Pons (tissue), 1 donor: ENCODE measurements at regions not wholly inside any gene's neighbourhood (a gene's known extent, or its start where the extent isn't known, plus 50 kb on each side); places are given as distances from the start of the nearest gene placed in this dataset.
"Not testable (repeated sequence)": the region's sequence is repeated elsewhere in the genome, so short reads cannot be mapped to it uniquely, and the experiment has no call there.

ENCODE experiments used
- DNase-seq: peaks from one replicate; pipeline ENCODE4 v3.0.0-alpha.2; 2016; ENCODE audit warnings: low spot score

GRCh38 chr13:70994191-70994590 lies 872.8 kb downstream of the DACH1 start:
- no peak for DNase-seq

- no peak for DNase-seq
Observed at GRCh38 chr13:70987043-70987442, 878.8 kb upstream of the KLHL1 start.

GRCh38 chr13:70985371-70985770 lies 877.1 kb upstream of the KLHL1 start:
- no peak for DNase-seq

GRCh38 chr13:70981219-70981618 lies 873.0 kb upstream of the KLHL1 start:
- DNase-seq: not testable (repeated sequence)

- DNase-seq: no peak
Observed at GRCh38 chr13:70969321-70969720, 861.1 kb upstream of the KLHL1 start.

- DNase-seq: no peak
Observed at GRCh38 chr13:70967564-70967963, 859.3 kb upstream of the KLHL1 start.

GRCh38 chr13:70964874-70965273 lies 856.6 kb upstream of the KLHL1 start:
- no peak for DNase-seq

DNA sequence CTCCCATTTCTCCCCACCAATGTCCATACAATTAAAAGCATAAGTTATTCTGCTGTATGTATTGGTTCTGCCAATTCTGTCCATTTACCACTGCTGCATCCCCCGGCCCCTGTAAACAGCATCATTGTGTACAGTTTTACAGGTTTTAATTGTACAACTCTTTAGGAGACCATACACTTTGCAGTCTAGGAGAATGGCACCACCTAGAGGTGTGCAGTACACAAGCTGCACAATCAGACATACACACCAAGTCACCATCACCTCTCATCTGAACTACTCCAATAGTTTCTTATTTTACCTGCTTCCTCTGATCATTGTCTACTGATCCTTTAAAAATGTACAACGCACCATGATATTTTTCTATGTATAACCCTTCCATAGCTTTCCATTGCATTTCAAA lies 855.9 kb upstream of the KLHL1 start:
- DNase-seq: no peak

- peak; percentile 47 for DNase-seq
Observed at GRCh38 chr13:70960841-70961443, 852.7 kb upstream of the KLHL1 start.

GRCh38 chr13:70959035-70959775 lies 851.0 kb upstream of the KLHL1 start:
- no peak for DNase-seq

GRCh38 chr13:70955887-70956286 lies 847.6 kb upstream of the KLHL1 start:
- no peak for DNase-seq

DNA sequence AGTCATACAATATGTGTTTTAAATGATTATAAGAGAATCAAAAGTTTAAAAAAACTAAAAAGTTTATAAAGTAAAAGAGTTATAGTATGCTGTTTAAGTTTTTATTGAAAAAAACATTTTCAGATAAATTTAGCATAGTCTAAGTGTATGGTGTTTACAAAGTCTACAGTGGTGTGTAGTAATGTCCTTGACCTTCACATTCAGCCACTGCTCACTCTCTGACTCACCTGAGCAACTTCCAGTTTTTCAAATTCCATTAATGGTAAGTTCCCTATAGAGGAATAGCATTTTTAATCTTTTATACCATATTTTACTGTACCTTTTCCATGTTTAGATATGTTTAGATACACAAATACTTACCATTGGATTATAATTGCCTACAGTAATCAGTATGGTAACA lies 842.4 kb upstream of the KLHL1 start:
- DNase-seq: no peak

DNA sequence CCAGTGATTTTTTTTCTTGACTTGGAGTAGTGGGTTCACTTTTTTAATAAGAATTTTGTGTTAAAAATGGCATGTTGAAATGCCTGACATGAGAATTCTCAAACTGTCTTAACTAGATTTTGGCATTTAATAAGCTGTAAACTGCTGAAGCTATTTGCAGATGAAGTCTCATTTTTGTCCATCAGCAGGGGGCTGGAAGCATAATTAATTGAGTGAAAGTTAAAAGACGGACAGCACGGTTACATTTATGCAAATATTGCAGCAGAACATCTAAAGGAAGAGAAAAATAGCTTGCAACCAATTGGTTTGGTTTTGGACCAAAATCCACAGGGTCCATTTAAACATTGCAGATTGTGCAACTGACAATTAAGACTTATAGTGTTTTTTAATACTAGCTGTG lies 837.3 kb upstream of the KLHL1 start:
- no peak for DNase-seq

GRCh38 chr13:70941454-70941853 lies 833.2 kb upstream of the KLHL1 start:
- no peak for DNase-seq

- DNase-seq: no peak
Observed at GRCh38 chr13:70938462-70938861, 830.2 kb upstream of the KLHL1 start.

DNA sequence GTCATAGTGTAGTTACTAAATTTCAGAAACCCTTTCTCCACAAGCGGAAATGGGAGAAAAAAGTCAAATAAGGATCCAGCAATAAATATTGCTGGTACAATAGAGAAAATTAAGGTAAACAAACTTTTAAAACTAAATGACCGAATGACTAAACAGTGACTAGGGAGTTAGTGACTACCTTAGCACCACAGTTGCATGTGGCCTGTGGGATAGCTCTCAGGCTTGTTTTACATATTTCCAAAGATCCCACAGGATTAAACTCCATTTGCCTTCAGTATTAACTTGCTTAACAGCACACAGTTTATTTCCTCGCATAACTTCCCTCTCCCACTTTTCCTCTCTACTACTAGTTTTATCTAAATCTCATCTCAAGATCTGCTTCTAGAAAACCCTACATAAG lies 824.3 kb upstream of the KLHL1 start:
- DNase-seq: no peak

DNA sequence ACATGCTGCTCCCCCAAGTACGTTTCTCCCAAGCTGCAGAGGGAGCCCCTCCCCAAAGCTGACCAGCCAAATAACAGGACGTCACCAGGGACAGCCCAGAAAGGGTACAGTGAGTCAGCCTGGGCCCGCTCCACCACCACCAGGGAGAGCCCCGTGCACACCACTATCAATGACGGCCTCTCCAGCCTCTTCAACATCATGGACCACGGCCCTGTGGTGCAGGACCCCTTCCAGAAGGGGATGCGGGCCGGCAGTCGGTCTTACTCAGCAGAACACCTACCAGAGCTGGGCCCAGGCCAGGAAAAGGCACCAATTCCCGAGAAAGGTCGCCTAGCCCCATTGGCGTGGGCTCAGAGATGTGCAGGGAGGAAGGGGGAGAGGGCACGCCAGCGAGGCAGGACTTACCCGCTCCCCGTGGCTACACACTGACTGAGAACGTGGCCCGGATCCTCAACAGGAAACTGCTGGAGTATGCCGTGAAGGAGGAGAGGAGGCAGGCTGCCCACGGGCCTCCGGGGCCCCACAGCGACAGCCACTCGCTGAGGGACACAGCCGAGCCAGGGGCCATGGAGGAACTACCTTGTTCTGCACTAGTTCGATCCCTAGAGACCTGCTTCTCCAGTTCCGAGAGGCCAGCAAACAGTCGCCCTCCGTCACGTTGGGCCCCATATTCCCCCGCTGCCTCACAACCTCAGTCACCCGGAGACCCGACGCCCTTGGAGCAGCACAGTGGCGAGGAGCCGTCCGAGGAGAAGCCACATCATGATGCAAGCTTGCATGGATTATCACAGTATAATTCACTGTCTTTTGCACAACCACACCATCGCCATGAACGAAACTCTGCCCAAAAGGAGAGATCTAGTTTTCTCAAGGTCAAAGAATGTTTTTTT lies 815.9 kb upstream of the KLHL1 start:
- DNase-seq: no peak

DNA sequence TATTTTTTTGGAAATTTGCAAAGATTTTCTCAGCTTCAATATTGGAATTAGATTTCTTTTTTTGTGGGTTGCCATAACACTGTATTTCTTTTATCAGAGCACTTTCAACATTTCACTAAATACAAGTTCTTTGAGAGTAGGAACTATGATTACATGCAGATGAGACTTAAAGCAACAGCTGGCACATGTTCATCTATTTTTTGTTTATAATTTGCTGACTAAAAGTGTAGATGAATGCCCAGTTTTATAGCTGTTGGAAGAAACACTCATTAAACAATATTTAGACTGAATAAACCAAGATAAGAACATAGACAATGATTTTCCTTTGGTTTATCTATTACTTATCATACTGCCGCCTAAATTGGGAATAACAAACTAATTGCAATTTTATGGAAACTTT lies 803.0 kb upstream of the KLHL1 start:
- DNase-seq: no peak

DNA sequence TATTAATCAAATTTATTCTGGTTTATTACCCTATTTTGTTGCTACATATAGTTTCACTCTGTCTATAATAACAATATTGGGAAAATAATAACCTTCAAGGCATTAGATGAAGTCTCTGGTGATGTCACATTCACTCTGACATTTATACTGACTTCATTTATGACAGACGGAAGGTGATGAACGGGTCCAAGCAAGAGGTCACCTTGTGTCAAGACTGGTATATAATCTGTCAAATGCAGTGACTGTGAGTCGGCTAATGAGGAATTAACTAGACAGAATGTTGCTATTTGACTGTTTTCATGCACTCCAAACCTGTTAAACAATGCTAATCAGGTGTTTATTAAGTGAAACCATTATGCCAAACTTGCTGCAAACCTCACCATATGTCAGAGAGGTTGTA lies 800.5 kb upstream of the KLHL1 start:
- DNase-seq: no peak

GRCh38 chr13:70905035-70905434 lies 796.8 kb upstream of the KLHL1 start:
- DNase-seq: no peak

DNA sequence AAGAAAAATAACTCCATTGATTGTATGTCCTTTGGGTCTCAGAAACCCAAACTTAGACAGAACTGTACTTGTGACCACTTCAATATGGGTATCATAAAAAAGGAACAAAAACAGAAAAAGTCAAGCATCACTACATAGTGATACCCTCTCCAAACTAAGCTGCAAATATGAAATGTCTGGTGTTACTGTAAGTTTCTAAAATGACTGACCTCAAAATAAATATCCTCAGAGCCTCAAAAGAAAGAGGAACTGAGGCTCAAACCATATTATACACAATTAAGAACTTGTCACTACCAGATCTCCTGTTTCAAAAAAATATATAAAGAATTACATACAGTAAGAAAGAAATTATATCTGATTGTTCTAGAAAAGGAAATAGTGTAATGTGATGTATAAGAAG lies 787.9 kb upstream of the KLHL1 start:
- no peak for DNase-seq

DNA sequence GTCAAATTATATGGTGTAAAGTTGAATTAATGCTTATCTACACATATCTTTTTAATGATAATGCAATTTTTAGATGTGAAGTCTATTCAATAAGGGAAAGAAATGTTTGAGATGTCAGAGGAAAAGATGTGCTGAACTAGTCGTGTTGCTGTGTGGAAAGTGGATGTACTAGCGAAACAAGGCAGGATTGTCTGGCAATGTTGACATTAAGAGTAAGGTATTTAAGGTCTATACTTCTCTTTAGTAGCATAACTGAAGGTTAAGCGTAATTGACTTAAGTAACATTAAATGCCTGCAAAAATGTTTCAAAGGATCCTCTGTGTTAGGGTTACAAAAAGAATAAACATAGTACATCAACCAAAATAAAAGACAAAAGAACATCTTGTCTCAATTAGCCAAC lies 787.3 kb upstream of the KLHL1 start:
- DNase-seq: no peak

DNA sequence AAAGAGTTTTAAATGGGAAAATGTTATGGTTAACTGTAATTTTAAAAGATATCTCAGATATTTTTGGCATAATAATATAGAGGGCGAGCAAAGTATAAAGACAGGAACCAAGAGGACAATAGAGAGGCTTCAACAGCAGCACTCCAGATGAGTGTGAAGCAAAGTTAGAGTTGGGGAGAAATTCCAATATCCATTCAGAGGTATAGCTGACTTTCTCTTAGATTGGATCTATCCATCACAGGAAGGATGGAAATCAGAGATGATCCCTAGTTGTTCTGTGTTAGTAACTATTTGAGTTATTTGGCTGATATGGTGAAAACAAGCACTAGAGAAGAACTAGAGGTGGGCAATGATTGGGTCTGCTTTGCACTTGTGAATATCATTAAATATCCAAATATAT lies 786.0 kb upstream of the KLHL1 start:
- DNase-seq: no peak
